SK-N-MC (cell line): ENCODE measurements at regions not wholly inside any gene's neighbourhood (a gene's known extent, or its start where the extent isn't known, plus 50 kb on each side); places are given as distances from the start of the nearest gene placed in this dataset.

Experiments
- DNase-seq: peaks from one replicate; pipeline ENCODE4 v3.0.0-alpha.2; 2011; ENCODE audit warnings: low read depth, low spot score
- H3K27ac ChIP-seq: fragments of 200-600 bp; sonication (generic); 2 replicates; pipeline ENCODE4 v1.5.1; 2016; ENCODE audit warnings: mixed run types
- H3K36me3 ChIP-seq: fragments of 200-600 bp; sonication (generic); 2 replicates; pipeline ENCODE4 v1.6.1; 2017; ENCODE audit warnings: antibody characterized with exemption, low read length, mixed read lengths; ENCODE audit not compliant: insufficient read depth
- H3K4me3 ChIP-seq: fragments of 200-600 bp; sonication (generic); 2 replicates; pipeline ENCODE4 v1.5.1; 2016
- H3K9ac ChIP-seq: fragments of 200-600 bp; sonication (generic); 2 replicates; pipeline ENCODE4 v1.8.0; 2017; ENCODE audit warnings: mixed run types, mixed read lengths; ENCODE audit not compliant: insufficient read length
- H3K9me3 ChIP-seq: fragments of 200-600 bp; sonication (generic); 2 replicates; pipeline ENCODE4 v1.6.1; 2017; ENCODE audit warnings: low read depth, mild to moderate bottlenecking, antibody characterized with exemption, low read length, moderate library complexity, mixed read lengths
- EZH2 ChIP-seq: fragments of 200-600 bp; sonication (generic); IDR thresholded peaks from one replicate; pipeline ENCODE4 v1.6.1; 2017; ENCODE audit warnings: antibody characterized with exemption
- FOXP2 ChIP-seq: optimal IDR thresholded peaks from 2 replicates; pipeline ENCODE3; 2011; ENCODE audit warnings: mild to moderate bottlenecking, moderate library complexity; ENCODE audit not compliant: insufficient read depth; ENCODE audit errors: extremely low read length, control extremely low read depth
- POLR2AphosphoS5 ChIP-seq: IDR thresholded peaks from 2 replicates; pipeline ENCODE4 v1.6.1; 2012; ENCODE audit warnings: mild to moderate bottlenecking, low read depth, low read length, borderline replicate concordance

DNA sequence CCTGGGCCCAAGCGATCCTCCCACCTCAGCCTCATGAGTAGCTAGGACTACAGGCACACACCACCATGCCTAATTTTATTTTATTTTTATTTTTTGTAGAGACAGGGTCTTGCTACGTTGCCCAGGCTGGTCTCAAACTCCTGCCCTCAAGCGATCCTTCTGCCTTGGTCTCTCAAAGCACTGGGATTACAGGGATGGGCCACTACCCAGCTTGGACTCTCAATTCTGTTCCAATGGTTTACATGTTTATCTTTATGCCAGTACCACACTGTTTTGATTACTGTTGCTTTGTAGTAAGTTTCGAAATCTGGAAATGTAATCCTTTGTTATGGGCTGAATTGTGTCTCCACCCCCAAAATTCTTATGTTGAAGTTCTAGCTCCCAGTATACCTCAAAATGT is 88.4 kb upstream of the TARDBP start:
- H3K9ac ChIP-seq = no peak overlapping the region
- TF ChIP-seq FOXP2 = no peak
- TF ChIP-seq POLR2AphosphoS5 = no peak
- TF ChIP-seq EZH2 = no peak
- DNase-seq = no peak
- no peak overlapping the region for H3K4me3 ChIP-seq
- H3K9me3 ChIP-seq = no peaks in the 10 kb centered on the region
- H3K27ac ChIP-seq = no peak overlapping the region
- no peaks in the 10 kb centered on the region for H3K36me3 ChIP-seq

DNA sequence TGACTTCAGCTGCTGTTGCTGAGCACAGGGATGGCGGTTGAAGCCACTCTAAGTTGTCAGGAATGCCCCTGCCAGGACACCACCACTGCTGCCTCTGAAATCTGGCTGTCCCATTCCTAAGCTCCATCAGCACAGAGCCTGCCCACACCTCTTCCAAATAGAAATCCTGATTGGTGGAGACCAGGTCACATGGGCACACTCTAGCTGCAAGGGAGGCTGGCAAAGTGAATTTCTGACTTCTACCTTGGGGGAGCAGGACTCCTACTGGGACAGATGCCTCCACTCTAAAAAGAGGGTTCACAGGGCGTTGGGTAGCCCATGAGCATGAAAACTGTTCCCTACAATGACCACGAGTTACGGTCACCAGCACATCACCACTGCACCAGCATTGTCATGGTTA is 83.8 kb upstream of the TARDBP start:
- no peak for DNase-seq
- Histone ChIP-seq H3K9me3 (no peaks in the 10 kb centered on the region), H3K27ac (no peak overlapping the region), H3K9ac (no peak overlapping the region), H3K4me3 (no peak overlapping the region), H3K36me3 (no peaks in the 10 kb centered on the region)
- TF ChIP-seq FOXP2 (no peak), POLR2AphosphoS5 (no peak), EZH2 (no peak)

DNA sequence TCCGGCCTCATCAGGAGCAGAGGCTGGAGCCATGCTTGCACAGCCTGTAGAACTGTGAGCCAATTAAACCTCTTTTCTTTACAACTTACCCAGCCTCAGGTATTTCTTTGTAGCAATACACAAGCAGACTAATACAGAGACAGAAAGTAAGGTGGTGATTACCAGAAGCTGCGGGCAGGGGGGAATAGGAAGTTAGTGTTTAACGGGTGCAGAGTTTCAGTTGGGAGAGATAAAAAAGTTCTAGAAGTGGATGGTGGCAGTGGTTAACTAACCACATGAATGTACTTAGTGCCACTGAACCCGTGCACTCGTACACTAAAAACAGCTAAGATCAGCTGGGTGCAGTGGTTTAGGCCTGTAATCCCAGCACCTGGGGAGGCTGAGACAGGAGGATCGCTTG is 80.4 kb upstream of the TARDBP start:
- Histone ChIP-seq H3K27ac (no peak overlapping the region), H3K9me3 (no peaks in the 10 kb centered on the region), H3K4me3 (no peak overlapping the region), H3K9ac (no peak overlapping the region), H3K36me3 (no peaks in the 10 kb centered on the region)
- no peak for DNase-seq
- TF ChIP-seq POLR2AphosphoS5 (no peak), EZH2 (no peak), FOXP2 (no peak)

DNA sequence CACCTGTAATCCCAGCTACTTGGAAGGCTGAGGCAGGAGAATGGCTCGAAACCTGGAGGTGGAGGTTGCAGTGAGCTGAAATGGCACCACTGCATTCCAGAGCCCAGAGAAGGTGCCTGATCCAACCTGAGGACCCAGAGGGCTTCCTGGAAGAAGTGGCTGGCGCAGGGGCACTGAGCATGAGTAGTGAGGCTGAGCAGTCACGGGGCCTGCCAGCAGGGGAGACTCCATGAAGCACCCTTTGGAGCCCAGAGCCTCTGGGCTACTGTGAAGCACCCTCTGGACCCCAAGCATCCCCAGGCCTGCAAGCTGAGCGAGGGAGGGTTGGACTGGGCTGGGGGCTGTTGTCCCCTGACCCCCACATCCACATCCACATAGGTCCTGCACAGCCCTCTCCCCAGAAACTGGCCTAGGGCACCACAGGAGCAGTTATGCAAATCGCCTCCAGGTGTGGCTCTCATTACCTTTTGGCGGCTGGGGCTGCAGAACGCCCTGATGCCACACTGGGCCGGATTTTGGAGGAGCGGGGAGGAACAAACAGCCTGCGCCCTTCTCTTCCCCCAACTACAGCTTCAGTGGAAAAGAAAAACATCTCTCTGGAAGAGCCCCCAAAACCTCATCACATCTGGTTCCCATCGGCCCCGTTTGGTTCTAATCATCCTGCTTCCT is 78.2 kb upstream of the TARDBP start:
- no peaks in the 10 kb centered on the region for H3K9me3 ChIP-seq
- DNase-seq = no peak
- H3K27ac ChIP-seq = no peak overlapping the region
- no peak overlapping the region for H3K4me3 ChIP-seq
- TF ChIP-seq POLR2AphosphoS5 (no peak), FOXP2 (no peak), EZH2 (no peak)
- H3K36me3 ChIP-seq = no peaks in the 10 kb centered on the region
- H3K9ac ChIP-seq = no peak overlapping the region

DNA sequence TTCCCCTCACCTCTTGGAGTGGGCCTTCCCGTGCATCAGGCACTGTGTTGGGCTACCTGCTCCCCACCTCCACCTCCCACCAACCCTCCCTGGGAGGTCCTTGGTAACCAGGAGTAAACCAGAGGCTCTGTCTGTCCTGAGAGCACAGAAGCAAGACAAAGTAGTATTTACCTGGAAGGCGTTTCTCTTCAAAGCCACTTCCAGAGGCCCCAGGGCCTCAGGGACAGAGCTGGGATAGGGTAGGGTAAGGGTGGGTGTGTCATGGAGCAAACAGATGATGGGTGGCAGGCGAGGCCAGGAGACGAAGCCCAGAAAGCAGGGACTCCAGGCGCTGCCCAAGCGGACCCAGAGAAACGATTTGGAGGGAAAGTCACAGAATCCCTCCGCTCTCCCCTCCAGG is 77.2 kb upstream of the TARDBP start:
- no peak overlapping the region for H3K27ac ChIP-seq
- TF ChIP-seq POLR2AphosphoS5 (no peak), FOXP2 (no peak), EZH2 (no peak)
- no peak overlapping the region for H3K9ac ChIP-seq
- DNase-seq = no peak
- H3K4me3 ChIP-seq = no peak overlapping the region
- H3K36me3 ChIP-seq = no peaks in the 10 kb centered on the region
- no peaks in the 10 kb centered on the region for H3K9me3 ChIP-seq

DNA sequence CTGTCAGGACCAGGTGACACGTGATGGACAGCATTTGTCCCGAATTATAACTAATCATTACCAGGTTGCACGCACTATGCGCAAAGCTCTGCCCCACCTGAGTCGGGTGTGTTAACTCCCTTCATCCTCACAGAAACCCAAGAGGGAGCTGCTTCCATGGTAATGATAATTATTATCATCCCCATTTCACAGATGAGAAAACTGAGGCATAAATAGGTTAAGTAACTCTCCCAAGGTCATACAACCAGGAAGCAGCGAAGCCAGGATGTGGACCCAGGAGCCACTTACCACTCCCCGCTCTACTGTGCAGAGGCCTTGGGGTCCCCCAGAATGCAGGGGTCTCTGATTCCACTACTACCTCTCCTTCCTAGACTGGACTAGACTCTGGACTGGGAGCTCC is 76.7 kb upstream of the TARDBP start:
- Histone ChIP-seq H3K36me3 (no peaks in the 10 kb centered on the region), H3K4me3 (no peak overlapping the region), H3K9ac (no peak overlapping the region), H3K9me3 (no peaks in the 10 kb centered on the region), H3K27ac (no peak overlapping the region)
- DNase-seq = no peak
- no peak for TF ChIP-seq FOXP2
- no peak for TF ChIP-seq POLR2AphosphoS5
- TF ChIP-seq EZH2 = no peak

DNA sequence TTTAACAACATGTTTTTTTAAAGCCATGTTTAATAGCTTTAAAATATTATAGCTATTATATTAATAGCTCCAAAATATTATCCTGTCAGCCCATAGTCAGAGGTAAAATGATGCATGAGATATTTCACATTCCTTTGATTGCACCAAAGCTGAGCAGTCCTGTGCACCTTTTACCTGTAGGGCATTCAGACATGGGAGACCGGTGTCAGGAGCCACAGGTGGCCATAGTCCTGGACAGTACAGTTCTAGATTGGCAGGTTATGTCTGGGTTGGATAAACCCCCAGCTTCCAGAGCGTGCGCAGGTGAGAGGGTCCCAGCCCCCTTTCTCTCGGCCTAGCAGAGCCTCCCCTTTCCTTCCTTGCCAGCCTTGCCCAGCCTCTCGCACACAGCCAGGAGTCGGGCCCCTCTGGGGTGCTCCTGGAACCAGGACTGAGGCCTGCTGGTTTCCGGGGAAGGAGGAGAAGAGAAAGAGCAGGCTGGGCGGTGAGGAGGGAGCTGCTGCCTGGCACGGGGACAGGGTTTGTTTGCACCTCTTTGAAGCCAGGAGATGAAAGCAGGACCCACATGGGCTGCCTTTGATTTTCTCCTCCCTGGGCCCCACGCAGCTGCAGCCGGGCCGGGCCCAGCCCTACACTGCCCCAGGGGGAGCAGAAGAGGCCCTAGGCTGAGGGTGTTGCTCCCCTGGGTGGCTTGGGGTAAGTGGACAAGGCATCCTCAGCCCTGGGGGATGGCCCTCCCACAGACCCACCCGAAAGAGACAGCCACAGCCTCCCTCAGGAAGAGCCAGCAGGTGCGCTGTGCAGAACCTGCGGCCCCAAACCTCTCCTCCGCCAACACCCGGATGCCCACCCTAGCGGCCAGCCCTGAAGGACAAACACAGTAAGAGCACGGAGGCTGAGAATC is 75.2 kb upstream of the TARDBP start:
- no peak overlapping the region for H3K9ac ChIP-seq
- no peak for DNase-seq
- TF ChIP-seq EZH2 (no peak), POLR2AphosphoS5 (no peak), FOXP2 (no peak)
- H3K9me3 ChIP-seq = no peaks in the 10 kb centered on the region
- no peak overlapping the region for H3K27ac ChIP-seq
- H3K4me3 ChIP-seq = no peak overlapping the region
- H3K36me3 ChIP-seq = no peaks in the 10 kb centered on the region

DNA sequence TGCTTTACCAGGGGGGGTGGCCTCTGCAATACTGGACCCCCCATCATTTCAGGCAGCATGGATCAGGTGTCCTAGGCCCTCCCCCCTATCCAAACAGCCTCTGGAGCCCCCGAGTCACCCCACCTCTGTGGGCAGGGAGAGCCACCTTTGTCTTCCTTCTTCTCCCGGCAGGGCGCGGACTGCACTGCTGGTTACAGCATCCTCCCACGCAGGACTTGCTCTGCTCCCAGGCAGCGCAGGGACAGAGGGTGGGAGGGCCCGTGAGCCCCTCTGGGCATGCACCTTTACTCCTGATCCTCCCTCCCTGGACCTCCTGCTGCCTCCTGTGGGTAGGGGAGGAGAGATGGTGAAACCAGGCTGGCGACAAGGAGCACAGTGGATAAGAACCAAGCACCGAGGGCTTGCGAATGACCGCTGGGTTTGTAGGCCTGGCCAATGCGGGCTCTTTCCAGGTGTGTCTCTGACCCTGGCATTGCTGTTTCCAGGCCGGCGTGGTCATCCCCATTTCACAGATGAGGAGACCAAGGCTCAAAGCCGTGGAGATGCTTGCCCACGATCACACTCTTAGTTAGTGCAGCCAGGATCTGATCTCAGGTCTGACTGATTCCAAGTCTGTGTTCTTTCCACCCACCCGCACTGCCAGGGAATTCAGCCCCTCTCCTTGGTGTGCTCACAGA is 73.6 kb upstream of the TARDBP start:
- H3K9ac ChIP-seq = no peak overlapping the region
- no peaks in the 10 kb centered on the region for H3K9me3 ChIP-seq
- H3K36me3 ChIP-seq = no peaks in the 10 kb centered on the region
- H3K4me3 ChIP-seq = no peak overlapping the region
- DNase-seq = no peak
- H3K27ac ChIP-seq = no peak overlapping the region
- TF ChIP-seq FOXP2 (no peak), EZH2 (no peak), POLR2AphosphoS5 (no peak)
